ENCODE measurements at regions not wholly inside any gene's neighbourhood (a gene's known extent, or its start where the extent isn't known, plus 50 kb on each side); places are given as distances from the start of the nearest gene placed in this dataset.

DNA sequence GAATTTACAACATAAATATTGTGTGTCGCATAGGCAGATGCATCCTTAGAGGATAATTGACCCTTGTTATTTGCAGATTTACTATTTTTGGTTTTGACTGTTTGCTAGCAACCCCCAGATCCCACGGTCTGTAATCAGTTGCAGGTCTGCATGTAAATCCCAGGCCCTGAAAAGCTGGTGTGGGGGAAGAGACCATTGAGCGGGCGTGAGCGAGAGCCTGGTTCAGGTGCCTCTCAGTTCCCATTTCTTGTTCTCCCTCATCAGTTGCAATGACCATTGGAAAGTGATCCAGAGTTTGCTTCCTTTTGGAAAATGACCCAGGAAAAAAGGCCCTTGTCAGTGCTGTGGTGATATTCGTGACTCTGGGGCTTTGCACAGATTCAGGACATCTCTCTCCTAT, 238.9 kb downstream of the UACA start:
- Histone ChIP-seq H3K36me3 (no peaks in the 10 kb centered on the region), H3K9me3 (no peaks in the 10 kb centered on the region), H3K4me3 (no peak overlapping the region), H3K4me1 (no peaks in the 10 kb centered on the region), H3K27ac (no peak overlapping the region), H3K27me3 (no peaks in the 10 kb centered on the region)
- intact Hi-C loops (cut with DNase I; ENCODE audit: low total_unique reads): no loop called here
- TF ChIP-seq, protein P1, sequence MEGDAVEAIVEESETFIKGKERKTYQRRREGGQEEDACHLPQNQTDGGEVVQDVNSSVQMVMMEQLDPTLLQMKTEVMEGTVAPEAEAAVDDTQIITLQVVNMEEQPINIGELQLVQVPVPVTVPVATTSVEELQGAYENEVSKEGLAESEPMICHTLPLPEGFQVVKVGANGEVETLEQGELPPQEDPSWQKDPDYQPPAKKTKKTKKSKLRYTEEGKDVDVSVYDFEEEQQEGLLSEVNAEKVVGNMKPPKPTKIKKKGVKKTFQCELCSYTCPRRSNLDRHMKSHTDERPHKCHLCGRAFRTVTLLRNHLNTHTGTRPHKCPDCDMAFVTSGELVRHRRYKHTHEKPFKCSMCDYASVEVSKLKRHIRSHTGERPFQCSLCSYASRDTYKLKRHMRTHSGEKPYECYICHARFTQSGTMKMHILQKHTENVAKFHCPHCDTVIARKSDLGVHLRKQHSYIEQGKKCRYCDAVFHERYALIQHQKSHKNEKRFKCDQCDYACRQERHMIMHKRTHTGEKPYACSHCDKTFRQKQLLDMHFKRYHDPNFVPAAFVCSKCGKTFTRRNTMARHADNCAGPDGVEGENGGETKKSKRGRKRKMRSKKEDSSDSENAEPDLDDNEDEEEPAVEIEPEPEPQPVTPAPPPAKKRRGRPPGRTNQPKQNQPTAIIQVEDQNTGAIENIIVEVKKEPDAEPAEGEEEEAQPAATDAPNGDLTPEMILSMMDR (IDR thresholded peaks at IDR 0.05): no peak
- TF ChIP-seq POLR2A (IDR thresholded peaks at IDR 0.05): no peak
- no peak for DNase-seq

DNA sequence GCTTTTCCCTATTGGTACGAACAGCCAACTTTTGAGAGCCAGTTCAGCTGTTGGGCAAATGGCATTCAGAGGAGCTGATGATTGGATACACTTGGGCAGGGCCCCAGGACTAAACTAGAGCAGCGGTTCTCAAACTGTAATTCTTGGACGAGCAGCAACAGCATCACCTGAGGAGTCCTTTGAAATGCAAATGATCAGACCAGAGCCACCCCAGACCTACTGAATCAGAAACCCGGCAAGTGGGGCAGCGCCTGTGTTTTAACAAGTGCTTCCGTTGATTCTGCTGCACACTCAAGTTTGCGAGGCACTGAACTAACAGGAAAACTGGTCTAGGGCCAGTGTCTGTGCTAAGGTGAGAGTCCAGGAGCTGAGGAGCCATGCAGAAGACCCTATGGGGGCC, 239.7 kb downstream of the UACA start:
- Histone ChIP-seq H3K9me3 (no peaks in the 10 kb centered on the region), H3K4me1 (no peaks in the 10 kb centered on the region), H3K4me3 (no peak overlapping the region), H3K27ac (no peak overlapping the region), H3K27me3 (no peaks in the 10 kb centered on the region), H3K36me3 (no peaks in the 10 kb centered on the region)
- no peak for DNase-seq
- no peak for TF ChIP-seq POLR2A (IDR thresholded peaks at IDR 0.05)
- intact Hi-C loops (cut with DNase I; ENCODE audit: low total_unique reads): no loop called here

DNA sequence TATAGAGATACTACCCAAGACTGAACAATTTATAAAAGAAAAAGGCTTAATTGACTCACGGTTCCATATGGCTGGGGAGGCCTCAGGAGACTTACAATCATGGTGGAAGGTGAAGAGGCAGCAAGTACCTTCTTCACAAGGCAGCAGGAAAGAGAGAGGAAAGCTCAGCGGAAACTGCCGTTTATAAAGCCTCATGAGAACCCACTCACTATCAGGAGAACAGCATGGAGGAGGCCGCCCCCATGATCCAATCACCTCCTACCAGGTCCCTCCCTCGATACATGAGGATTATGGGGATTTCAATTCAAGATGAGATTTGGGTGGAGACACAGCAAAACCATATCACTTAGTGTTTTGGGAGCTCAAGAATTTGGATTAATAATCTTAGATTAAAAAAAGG, 240.2 kb downstream of the UACA start:
- no peaks in the 10 kb centered on the region for H3K4me1 ChIP-seq
- no peak for DNase-seq
- no peak overlapping the region for H3K4me3 ChIP-seq
- H3K36me3 ChIP-seq: no peaks in the 10 kb centered on the region
- intact Hi-C loops (cut with DNase I; ENCODE audit: low total_unique reads): no loop called here
- no peaks in the 10 kb centered on the region for H3K27me3 ChIP-seq
- H3K27ac ChIP-seq: no peak overlapping the region
- H3K9me3 ChIP-seq: no peaks in the 10 kb centered on the region
- TF ChIP-seq, protein P1 (IDR thresholded peaks at IDR 0.05): no peak
- no peak for TF ChIP-seq POLR2A (IDR thresholded peaks at IDR 0.05)

DNA sequence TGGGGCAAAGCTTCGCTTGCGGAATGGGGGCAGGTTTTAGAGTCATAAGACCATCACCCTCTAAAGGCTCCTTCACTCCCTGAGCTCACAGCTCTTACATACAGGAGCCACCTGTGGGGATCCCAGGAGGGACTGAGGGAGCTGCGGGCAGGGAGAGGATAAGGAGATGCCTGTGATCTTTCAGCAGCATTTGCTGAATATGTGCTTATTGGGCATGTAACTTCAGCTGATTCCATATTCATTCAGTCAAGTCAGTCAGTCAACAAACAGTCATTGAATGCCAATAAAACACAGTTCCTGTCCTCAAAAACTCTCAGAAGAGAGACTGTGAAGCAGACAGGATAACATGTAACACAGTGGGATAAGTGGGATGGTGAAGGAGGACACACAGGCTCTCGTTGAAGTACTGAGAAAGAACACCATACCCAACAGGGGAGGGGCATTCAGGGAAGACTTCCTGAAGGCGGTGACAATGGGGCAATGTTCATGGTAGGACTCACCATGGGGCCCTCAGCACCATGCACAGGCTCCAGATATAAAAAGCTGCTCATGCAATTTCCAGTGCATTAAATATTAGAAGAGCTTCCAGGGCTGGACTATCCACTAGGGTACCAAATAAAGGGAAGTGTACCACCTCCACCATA, 240.9 kb downstream of the UACA start:
- H3K27me3 ChIP-seq: no peaks in the 10 kb centered on the region
- no peak for DNase-seq
- H3K4me1 ChIP-seq: no peaks in the 10 kb centered on the region
- no peaks in the 10 kb centered on the region for H3K36me3 ChIP-seq
- intact Hi-C loops (cut with DNase I; ENCODE audit: low total_unique reads): no loop called here
- H3K27ac ChIP-seq: no peak overlapping the region
- no peak for TF ChIP-seq POLR2A (IDR thresholded peaks at IDR 0.05)
- TF ChIP-seq, protein P1 (IDR thresholded peaks at IDR 0.05): no peak
- no peaks in the 10 kb centered on the region for H3K9me3 ChIP-seq
- H3K4me3 ChIP-seq: no peak overlapping the region

DNA sequence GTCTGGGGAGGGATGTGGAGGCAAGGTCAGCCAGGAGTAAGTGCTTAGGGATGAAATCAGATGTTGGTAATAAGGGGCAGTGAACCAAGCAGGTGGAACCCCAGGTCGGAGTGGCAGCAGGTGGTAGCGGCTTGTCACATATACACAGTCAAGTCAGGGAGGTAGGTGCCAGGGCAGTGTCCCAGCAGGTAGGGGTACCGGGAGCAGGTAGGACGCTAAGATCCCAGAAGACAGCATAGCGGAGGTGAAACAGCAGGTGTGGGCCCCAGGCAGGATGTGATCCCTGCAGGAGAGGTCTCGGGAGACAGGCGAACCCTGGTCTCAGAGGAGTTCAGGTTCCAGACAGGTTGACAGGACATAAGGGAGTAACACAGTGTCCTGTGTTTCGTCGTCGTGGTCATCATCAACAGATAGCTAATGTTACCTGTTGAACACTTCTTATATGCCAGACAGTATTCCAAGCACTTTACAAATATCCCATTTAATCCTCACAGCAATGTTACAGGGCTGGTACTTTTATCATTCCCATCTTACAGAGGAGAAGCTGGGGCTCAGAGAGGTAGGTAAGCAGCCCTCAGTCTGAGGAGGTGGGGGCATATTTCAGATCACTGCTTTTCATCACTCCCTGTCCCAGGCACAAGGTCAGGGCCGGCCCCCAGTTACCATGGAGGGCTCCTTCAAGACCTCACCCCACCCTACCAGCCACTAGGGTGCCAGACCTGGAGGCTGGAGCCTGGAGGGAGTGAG, 241.6 kb downstream of the UACA start:
- no peaks in the 10 kb centered on the region for H3K36me3 ChIP-seq
- no peaks in the 10 kb centered on the region for H3K27me3 ChIP-seq
- no peak overlapping the region for H3K27ac ChIP-seq
- no peak for DNase-seq
- intact Hi-C loops (cut with DNase I; ENCODE audit: low total_unique reads): no loop called here
- no peaks in the 10 kb centered on the region for H3K4me1 ChIP-seq
- H3K9me3 ChIP-seq: no peaks in the 10 kb centered on the region
- TF ChIP-seq, protein P1 (IDR thresholded peaks at IDR 0.05): no peak
- TF ChIP-seq POLR2A (IDR thresholded peaks at IDR 0.05): no peak
- no peak overlapping the region for H3K4me3 ChIP-seq
